Ovary (tissue), 7 donors: ENCODE measurements at regions not wholly inside any gene's neighbourhood (a gene's known extent, or its start where the extent isn't known, plus 50 kb on each side); places are given as distances from the start of the nearest gene placed in this dataset.

Experiments
- DNase-seq, 5 donors: peaks; one replicate each; pipeline ENCODE4 v3.0.0-alpha.2; 2019 to 2020
- H3K27ac ChIP-seq, 2 donors: fragments of 200-600 bp; one replicate each; pipeline versions ENCODE4 v1.5.1 to v1.8.0; 2019 to 2022
- H3K27me3 ChIP-seq: fragments of 200-600 bp; one replicate; pipeline ENCODE4 v1.8.0; 2022
- H3K36me3 ChIP-seq: fragments of 200-600 bp; sonication (generic); one replicate; pipeline ENCODE4 v1.5.1; 2019
- H3K4me1 ChIP-seq: one replicate; pipeline ENCODE4 v1.8.1; 2013; ENCODE audit warnings: mild to moderate bottlenecking, moderate library complexity; ENCODE audit not compliant: insufficient read depth
- H3K4me3 ChIP-seq: fragments of 200-600 bp; sonication (generic); one replicate; pipeline ENCODE4 v1.5.1; 2017
- H3K9me3 ChIP-seq, 2 donors: fragments of 200-600 bp in 1 of 2; sonication (generic) in 1 of 2; one replicate each; pipeline versions ENCODE4 v1.5.1 to v1.8.1; 2013 to 2019; ENCODE audit warnings: mild to moderate bottlenecking in 1 of 2, moderate library complexity in 1 of 2
- EP300 ChIP-seq: sonication (generic); formaldehyde crosslinking; IDR thresholded peaks from one replicate; pipeline ENCODE4 v1.6.1; 2017; ENCODE audit warnings: antibody characterized with exemption
- POLR2A ChIP-seq: fragments of 450-650 bp; IDR thresholded peaks from one replicate; pipeline ENCODE4 v1.6.1; 2017; ENCODE audit warnings: antibody characterized with exemption, mild to moderate bottlenecking, moderate library complexity
- WGBS, 3 donors: extraction: QIAGEN DNeasy Blood & Tissue Kit in 1 of 3; methylation state at CpG; one replicate each; pipeline versions ENCODE4 v1.1.5 to v1.1.7; 2013 to 2017; 5-methylcytosine and 5-hydroxymethylcytosine counted together
- intact Hi-C, 4 donors: fragments of 100-400 bp; cut with DNase I; formaldehyde crosslinking; loops; one replicate each; pipeline versions ENCODE4 v1.11.0 to v1.15.1; 2022 to 2023
- TF ChIP-seq, protein P1 (sequence below), 3 donors: fragments of 450-650 bp in 2 of 3; fragments of 200-600 bp in 1 of 3; IDR thresholded peaks; one replicate each; pipeline versions ENCODE4 v1.5.1 to v1.8.0; 2016 to 2022; ENCODE audit warnings: antibody characterized with exemption in 3 of 3, mild to moderate bottlenecking in 1 of 3
- donor health status: DM: no; HTN: no; CAD: no; lungs with moderate emphysema.
- donor health status: DM: no; HTN: no; CAD: no.
- donor health status: Bipolar disorder and iron deficiency.
- donor health status: DM: no; HTN: no; CAD: no.
- donor health status: DM: yes; HTN: yes; CAD: no.

DNA sequence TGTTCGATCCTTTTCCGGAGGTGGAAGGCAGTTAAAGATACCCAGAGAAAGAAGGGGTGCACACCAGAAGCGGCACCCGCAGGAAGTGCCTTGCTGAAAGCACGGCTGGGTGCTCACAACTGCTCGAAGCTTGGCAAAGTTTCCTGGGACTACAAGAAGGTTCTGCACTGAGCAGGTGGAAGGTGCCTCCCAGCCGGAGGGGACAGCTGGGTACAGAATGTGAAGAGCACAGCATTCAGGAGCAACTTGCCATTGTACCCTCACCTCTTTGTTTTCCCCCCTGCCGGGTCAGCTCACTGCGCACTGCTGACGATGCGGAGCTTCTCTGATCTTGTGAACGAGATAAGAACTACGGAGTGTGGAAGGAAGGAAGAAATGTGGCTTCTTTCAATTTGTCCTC lies 289.2 kb downstream of the FBXW7 start:
- TF ChIP-seq POLR2A: no peak
- TF ChIP-seq EP300: no peak
- TF ChIP-seq, protein P1, sequence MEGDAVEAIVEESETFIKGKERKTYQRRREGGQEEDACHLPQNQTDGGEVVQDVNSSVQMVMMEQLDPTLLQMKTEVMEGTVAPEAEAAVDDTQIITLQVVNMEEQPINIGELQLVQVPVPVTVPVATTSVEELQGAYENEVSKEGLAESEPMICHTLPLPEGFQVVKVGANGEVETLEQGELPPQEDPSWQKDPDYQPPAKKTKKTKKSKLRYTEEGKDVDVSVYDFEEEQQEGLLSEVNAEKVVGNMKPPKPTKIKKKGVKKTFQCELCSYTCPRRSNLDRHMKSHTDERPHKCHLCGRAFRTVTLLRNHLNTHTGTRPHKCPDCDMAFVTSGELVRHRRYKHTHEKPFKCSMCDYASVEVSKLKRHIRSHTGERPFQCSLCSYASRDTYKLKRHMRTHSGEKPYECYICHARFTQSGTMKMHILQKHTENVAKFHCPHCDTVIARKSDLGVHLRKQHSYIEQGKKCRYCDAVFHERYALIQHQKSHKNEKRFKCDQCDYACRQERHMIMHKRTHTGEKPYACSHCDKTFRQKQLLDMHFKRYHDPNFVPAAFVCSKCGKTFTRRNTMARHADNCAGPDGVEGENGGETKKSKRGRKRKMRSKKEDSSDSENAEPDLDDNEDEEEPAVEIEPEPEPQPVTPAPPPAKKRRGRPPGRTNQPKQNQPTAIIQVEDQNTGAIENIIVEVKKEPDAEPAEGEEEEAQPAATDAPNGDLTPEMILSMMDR (IDR thresholded peaks at IDR 0.05): no peak
- intact Hi-C loops: no loop called here
- Histone ChIP-seq H3K27ac (no peak overlapping the region), H3K36me3 (no peaks in the 10 kb centered on the region), H3K4me3 (no peak overlapping the region), H3K9me3 (no peaks in the 10 kb centered on the region), H3K4me1 (no peaks in the 10 kb centered on the region), H3K27me3 (no peaks in the 10 kb centered on the region)
- no peak for DNase-seq
- WGBS, 3 donors: 83 to 88% (median 87%) methylated on average over 13 of the region's 13 CpGs

DNA sequence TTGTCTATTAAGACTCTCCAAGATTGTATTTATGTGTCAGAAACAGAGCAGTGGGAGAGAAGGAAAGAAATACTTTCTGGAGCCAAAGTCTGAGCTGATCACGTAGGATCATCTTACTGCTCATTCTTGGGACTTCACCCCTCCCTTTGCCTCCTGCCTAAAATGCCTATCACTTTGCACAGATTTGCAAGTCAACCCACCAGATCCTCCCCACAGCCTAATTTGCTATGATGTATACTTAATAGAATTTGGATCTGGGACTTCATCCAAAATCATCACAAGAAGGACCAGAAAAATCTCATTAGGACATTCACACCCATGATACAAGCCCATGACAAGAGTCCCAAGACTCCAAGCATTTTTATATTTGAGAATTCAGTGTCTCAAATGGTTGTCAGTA lies 290.2 kb downstream of the FBXW7 start:
- Histone ChIP-seq H3K36me3 (no peaks in the 10 kb centered on the region), H3K27ac (no peak overlapping the region), H3K4me1 (no peaks in the 10 kb centered on the region), H3K9me3 (no peaks in the 10 kb centered on the region), H3K27me3 (no peaks in the 10 kb centered on the region), H3K4me3 (no peak overlapping the region)
- TF ChIP-seq, protein P1 (IDR thresholded peaks at IDR 0.05): no peak
- no peak for TF ChIP-seq POLR2A
- no peak for TF ChIP-seq EP300
- WGBS, 3 donors: 25 to 31% (median 26%) methylated on average over 1 of the region's 1 CpG
- intact Hi-C loops: no loop called here
- no peak for DNase-seq

DNA sequence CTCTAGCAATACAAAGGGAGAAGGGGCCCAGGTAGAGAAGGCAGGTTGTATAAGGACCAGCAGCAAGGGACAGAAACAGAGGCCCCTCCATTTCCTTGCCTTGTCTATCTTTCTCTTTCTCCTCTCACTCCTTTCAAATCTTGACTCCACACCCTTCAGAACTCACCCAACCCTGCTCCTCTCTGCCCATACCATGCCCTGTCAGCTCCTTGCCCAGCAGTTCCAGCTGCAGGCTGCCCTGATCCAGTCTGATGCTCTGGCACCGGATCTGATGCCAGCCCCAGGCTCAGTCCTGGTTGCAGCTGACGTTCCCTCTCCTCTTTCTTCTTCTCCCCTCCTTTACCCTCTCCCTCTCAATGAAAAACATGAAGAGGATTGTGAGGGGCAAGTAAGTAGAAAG lies 291.2 kb downstream of the FBXW7 start:
- no peak for DNase-seq
- no peak overlapping the region for H3K27ac ChIP-seq
- 84 to 87% (median 85%) methylated on average over 2 of the region's 2 CpGs for WGBS, 3 donors
- H3K27me3 ChIP-seq: no peaks in the 10 kb centered on the region
- no peak overlapping the region for H3K4me3 ChIP-seq
- TF ChIP-seq EP300 (no peak), POLR2A (no peak)
- TF ChIP-seq, protein P1 (IDR thresholded peaks at IDR 0.05): no peak
- no peaks in the 10 kb centered on the region for H3K36me3 ChIP-seq
- no peaks in the 10 kb centered on the region for H3K9me3 ChIP-seq
- intact Hi-C loops: no loop called here
- no peaks in the 10 kb centered on the region for H3K4me1 ChIP-seq

DNA sequence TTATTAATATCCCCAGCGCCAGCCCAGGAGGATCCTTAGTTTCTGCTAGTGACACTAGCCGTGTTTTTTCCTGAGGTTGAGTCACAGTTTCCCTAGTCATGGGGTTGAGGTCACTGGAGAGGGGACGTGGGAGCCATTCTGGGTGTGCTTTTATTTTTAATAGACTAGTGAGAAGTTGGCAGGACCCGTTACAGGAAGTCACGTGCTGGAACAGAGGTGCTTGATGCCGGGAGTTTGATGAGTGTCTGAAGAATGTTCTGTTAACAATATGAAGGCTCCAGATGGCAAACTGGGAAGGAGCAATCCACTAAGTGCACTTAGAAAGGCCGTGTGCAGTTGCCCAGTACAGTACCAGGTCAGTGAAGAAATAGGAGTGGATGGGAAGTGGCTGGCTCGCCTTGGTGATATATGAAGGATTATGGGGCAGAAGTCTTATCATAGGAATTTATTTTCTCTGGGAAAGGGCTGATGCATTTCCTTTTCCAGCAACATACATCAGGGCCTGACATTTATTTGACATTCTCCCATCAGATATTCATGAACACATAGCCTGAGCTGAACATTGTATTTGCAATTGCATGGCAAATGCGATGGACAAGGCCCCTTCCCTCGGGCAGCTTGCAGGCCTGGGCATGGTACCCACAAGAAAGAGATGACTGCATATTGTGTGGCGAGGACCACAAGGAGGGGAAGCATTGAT lies 291.8 kb downstream of the FBXW7 start:
- WGBS, 3 donors: 63 to 70% (median 64%) methylated on average over 11 of the region's 11 CpGs
- Histone ChIP-seq H3K4me1 (no peaks in the 10 kb centered on the region), H3K27ac (no peak overlapping the region), H3K27me3 (no peaks in the 10 kb centered on the region), H3K9me3 (no peaks in the 10 kb centered on the region), H3K4me3 (no peak overlapping the region), H3K36me3 (no peaks in the 10 kb centered on the region)
- no peak for DNase-seq
- intact Hi-C loops: no loop called here
- no peak for TF ChIP-seq EP300
- TF ChIP-seq POLR2A: no peak
- TF ChIP-seq, protein P1 (IDR thresholded peaks at IDR 0.05): no peak
